H1 (cell line): ENCODE measurements at regions not wholly inside any gene's neighbourhood (a gene's known extent, or its start where the extent isn't known, plus 50 kb on each side); places are given as distances from the start of the nearest gene placed in this dataset.

Source experiments
- HDAC2 ChIP-seq, 2 experiments: fragments of 300-600 bp in 1 of 2; sonication (generic) in 1 of 2; IDR thresholded peaks; 2 replicates each; pipeline ENCODE4 v1.6.1; 2011 to 2012; ENCODE audit warnings: low read depth in 2 of 2, low read length in 2 of 2, mild to moderate bottlenecking in 2 of 2, moderate library complexity in 2 of 2, borderline replicate concordance in 1 of 2, inconsistent platforms in 1 of 2
- SAP30 ChIP-seq: fragments of 300-600 bp; sonication (generic); IDR thresholded peaks from 2 replicates; pipeline ENCODE4 v1.7.1; 2012; ENCODE audit warnings: low read length, moderate library complexity, mild to moderate bottlenecking, inconsistent platforms; ENCODE audit not compliant: insufficient read depth, insufficient replicate concordance

GRCh38 chr13:37446503-37446902, 152.1 kb downstream of the POSTN start (continued):
- TF ChIP-seq SAP30 (no peak), HDAC2 (IDR thresholded peaks at IDR 0.05; ENCODE audit: borderline replicate concordance in 1 of 2, low read depth in 2 of 2, low read length in 2 of 2) (no peak)
